GM18502 (cell line): ENCODE measurements at regions not wholly inside any gene's neighbourhood (a gene's known extent, or its start where the extent isn't known, plus 50 kb on each side); places are given as distances from the start of the nearest gene placed in this dataset.
"Not testable (repeated sequence)": the region's sequence is repeated elsewhere in the genome, so short reads cannot be mapped to it uniquely, and the experiment has no call there.

Experiments used
- ATAC-seq: cut with Tn5 transposase; IDR thresholded peaks from one replicate; pipeline ENCODE4 v1.9.1; 2021; ENCODE audit warnings: mild to moderate bottlenecking; ENCODE audit not compliant: unreplicated experiment, poor library complexity

GRCh38 chr6:63006018-63006417, 205.3 kb upstream of the FKBP1C start:
- ATAC-seq = not testable (repeated sequence)

DNA sequence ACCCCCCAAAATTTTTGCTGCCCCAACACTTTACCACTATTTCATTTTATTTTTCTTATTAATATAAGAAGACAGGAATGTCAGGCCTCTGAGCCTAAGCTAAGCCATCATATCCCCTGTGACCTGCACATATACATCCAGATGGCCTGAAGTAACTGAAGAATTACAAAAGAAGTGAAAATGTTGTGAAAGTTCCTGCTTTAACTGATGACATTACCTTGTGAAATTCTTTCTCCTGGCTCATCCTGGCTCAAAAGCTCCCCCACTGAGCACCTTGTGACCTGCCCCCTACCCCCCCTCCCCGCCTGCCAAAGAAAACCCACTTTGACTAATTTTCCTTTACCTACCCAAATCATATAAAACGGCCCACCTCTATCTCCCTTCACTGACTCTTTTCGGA, 200.3 kb upstream of the FKBP1C start:
- ATAC-seq = not testable (repeated sequence)

DNA sequence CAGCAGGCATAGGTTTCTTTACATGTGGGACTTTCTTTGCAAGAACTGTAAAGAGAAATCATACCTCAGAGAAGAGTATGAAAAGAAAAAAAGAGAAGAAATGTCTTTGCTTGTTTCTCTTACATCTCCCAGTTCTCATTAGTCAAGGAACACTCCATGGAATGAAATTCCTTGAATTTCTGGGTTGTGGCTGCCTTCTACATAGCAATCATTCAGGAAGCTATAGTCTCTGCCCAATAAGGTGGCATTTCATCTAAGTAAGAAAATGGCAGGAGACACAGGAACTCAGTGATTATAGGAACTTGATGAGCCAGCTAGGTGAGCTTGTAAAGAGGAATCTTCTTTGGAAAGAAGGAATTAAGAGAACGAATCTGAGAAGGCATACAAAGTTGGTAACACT, 197.0 kb upstream of the FKBP1C start:
- ATAC-seq = no peak

DNA sequence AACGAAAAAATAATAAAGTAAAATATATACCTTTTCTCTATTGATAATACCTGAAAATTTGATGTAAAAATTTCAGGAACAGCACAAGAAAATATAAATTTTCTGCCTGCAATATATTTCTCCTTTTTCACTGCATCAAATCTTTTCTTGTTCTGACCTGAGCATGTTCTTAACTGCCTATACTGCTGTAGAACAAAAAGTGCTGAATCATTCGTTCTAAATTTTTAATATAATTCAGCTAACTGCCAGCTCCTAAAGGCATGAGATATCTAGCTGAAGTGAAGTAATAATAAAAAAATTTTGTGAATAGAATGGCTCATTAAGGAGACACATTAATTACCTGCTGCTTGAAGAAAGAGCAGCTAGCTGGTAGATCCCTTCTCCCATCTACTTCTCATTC, 188.6 kb upstream of the FKBP1C start:
- ATAC-seq = no peak

GRCh38 chr6:63023726-63024125, 187.5 kb upstream of the FKBP1C start:
- no peak for ATAC-seq

DNA sequence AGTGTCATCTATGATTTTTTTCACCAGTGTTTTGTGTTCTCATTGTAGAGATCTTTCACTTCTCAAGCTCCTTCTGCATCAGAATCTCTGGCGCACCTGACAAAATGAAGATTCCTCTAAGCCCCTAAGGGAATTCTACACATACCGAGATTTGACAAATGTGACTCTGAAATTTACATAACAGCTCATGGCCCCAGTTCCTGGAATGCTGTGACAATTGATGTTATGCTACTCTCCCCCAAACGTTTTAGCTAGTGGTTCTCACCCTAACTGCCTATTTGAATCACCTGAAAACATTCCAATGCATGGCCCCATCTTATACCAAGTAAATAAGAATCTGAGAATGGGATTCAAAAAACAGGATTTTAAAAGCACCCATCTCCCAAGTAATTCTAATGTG, 162.1 kb upstream of the FKBP1C start:
- no peak for ATAC-seq

GRCh38 chr6:63053206-63053605, 158.1 kb upstream of the FKBP1C start:
- not testable (repeated sequence) for ATAC-seq

DNA sequence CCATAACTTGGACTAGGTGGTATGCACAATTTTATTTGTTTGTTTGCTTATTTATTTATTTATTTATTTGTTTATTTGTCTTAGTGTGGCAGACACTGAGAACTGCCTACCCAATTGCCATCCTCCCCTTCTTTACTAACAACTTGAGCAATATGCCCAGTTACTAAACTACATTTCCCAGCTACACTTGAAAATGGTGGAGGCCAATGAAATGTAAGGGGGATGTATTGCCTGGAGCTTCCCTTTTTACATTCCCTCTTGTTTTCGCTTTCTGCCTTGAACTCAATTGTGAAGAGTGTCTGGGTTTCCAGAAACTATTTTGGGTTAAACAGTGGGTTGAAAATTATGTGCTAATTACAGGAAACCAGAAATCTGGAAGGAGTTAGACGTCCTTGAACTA, 152.7 kb upstream of the FKBP1C start:
- ATAC-seq = no peak

DNA sequence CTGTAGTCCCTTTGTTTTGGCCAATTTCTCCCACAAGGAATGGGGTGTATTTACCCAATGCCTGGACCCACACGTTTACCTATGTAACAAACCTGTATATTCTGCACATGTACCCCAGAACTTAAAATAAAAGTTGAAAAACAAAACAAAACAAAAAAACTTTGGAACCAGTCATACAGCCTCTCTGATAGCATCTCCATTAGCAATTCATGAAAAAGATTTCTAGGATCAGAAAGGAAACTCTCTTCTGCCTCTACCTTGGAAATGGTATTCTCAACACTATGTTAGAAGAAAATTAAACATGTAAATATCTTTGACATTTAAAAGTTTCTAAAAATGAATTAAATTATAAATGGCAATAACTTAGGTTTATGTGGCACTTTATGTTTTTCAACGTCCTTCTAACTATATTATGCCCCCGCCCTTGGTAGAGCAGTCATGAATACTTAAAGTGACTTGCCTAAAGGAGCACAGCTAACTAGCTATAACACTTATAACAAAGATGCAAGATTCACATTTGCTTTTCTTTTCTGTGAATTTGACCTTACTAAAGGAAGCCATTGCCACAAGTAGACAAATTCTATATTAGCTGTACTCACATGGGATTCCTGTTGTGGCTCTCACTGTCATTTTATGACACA, 147.5 kb upstream of the FKBP1C start:
- no peak for ATAC-seq

GRCh38 chr6:63066055-63066704, 145.1 kb upstream of the FKBP1C start:
- peak; percentile 52 for ATAC-seq

GRCh38 chr6:63094947-63095346, 116.3 kb upstream of the FKBP1C start:
- ATAC-seq = no peak

DNA sequence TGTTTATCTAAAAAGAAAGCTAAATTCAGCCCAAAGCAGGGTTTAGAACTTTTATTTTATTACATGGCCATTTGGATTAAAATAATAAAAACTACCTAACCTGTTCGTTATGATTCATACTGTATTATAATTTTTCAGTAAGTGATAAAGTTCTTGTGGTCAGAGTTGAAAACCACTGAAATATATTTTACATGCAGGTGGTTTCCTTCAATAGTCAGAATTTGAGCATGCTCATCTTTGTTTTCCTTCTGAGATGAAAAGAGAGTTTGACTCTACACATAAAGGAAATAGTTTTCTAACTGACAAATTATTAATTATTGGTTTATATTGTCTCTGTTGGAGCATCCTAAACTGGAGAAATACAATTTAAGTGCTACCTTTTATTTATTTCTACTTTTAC, 114.0 kb upstream of the FKBP1C start:
- no peak for ATAC-seq

- no peak for ATAC-seq
Measured at GRCh38 chr6:63098789-63099188, 112.5 kb upstream of the FKBP1C start.

DNA sequence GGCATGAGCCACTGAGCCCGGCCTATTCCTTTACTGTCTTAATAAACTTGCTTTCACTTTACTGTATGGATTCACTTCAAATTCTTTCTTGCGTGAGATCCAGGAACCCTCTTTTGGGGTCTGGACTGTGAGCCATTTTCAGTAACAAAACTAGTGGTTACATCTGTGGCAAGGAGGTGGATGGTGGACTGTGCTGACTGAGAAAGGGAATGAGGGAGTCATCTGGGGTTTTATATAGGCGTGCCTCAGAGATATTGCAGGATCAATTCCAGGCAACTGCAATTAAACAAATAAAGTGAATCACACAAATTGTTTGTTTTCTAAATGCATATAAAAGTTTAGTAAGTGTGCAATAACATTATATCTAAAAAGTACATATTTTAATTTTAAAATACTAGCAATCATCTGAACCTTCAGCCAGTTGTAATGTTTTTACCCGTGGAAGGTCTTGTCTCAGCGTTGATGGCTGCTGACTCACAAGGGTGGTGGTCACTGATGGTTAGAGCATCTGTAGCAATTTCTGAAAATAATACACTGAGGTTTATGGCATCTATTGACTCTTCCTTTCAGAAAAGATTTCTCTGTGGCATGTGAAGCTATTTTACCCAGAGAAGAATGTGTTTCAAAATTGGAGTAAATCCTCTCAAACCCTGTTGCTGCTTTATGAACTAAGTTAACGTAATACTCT, 111.4 kb upstream of the FKBP1C start:
- ATAC-seq = no peak

- ATAC-seq = no peak
Measured at GRCh38 chr6:63114610-63115211, 96.6 kb upstream of the FKBP1C start.

DNA sequence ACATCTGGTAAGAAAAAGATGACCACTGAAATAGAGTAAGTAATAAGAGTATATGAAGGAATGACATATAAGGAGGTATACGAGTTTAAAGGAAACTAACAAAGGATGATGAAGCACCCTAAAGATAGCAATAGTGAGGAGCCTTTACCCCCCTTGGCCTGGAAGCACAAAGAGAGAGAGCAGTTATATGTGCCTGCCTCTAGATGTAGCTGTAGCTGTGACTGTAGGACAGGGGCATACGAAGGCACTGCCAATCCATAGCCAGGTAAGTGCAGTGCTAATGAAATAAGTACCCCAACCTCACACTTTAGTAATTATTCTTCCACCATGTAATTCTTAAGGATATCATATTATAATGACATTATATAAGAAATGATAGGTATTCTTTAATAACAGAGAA, 90.1 kb upstream of the FKBP1C start:
- ATAC-seq = no peak

GRCh38 chr6:63140114-63140513, 71.2 kb upstream of the FKBP1C start:
- no peak for ATAC-seq

GRCh38 chr6:63140692-63141318, 70.5 kb upstream of the FKBP1C start:
- no peak for ATAC-seq

DNA sequence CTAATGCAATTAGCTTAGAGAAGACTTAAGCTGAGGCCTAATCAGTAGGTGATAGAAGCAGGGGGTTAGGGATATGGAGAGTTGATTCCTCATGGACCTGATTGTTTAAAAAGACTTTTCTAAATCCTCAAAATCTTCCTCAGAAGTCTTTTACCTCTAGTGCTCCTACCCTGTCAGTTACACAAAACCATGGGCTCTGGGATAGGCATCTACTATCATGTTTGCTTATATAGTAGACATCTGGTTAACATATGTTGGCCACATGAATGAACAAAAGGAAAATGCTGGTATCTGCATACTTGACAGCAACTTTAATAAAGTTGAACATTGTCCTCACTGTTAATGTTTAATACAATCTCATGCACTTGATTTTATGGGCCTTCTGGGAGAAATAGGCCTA, 61.5 kb upstream of the FKBP1C start:
- ATAC-seq = no peak

DNA sequence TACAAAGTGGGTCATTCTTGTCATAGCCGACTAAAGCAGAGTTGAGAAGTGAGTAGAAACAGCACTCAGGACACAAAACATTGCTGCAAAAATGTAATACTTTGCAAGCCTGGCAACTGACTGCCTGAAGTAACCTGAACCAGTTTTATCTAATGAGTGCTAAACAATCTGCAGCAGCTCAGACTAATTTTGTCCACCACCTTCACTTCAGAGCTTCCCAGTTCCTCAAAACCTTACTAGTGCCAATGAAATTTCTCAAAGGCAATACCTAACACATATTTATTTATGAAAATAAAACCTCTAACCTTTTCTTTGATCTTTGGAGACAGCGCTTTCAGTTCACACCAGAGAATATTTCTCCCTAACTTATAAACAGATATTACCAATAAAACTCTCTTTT, 56.7 kb upstream of the FKBP1C start:
- ATAC-seq = no peak
